ENCODE measurements at regions not wholly inside any gene's neighbourhood (a gene's known extent, or its start where the extent isn't known, plus 50 kb on each side); places are given as distances from the start of the nearest gene placed in this dataset.

DNA sequence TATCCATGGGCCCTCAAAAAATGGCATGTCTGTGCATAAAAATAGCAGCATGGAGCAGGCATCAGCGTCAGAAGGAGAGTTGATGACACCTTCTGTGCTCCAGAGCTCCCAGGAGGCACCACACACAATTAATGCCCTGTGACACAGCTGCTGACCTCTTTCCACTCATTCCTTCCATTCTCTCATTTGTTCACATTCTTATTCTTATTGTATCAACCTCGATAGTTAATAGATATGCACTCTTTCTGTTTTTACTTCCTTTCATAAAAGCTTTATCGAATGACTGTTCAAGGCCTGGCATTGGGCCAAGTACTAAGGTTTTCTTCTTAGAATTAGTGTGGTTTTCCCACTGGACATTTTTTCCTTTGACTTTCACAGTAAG, 266.0 kb upstream of the MTNR1B start:
- intact Hi-C loops (cut with DNase I): no loop called here
- no peak for DNase-seq (ENCODE audit: low spot score)

DNA sequence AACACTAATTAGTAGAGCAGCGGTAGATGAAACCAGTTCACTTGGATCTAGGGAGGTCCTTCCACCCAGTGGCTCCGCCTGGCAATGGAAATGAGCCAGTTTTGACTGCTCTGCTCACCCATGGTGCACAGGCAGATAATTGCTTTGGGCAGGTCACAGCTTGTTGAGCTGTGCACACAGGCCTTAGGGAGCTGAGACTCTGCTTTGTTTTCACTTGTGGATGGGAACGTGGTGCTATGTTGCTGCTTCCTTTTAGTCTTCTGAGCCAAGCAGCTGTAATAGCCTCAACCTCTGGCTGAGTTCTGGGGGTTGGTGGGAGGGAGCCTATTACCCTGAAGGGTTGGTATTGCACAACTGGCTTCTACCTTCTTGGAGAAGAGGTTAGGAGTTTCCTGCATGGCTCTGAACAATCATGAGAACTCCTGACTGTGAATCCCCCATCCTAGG, 262.3 kb upstream of the MTNR1B start:
- intact Hi-C loops (cut with DNase I): no loop called here
- DNase-seq (ENCODE audit: low spot score): no peak

DNA sequence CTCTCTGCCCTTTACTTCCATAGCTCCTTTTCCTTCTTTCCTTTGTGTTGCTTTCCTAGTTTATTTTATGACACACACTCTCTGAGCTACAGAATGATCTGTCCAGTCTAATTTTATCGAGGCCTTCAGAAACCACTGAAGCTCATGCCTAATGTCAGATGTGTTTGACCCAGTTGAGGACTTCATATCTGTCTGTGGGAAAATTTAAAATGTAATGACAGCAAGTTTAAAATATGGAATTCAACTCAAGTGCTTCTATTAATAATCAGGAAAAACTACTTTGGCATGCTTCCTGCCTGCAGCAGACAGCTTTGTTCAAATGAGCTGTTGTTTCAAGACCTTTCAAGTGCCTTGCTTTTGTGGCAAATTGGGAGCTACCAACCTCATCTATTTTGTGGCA, 261.8 kb upstream of the MTNR1B start:
- intact Hi-C loops (cut with DNase I): no loop called here
- no peak for DNase-seq (ENCODE audit: low spot score)

DNA sequence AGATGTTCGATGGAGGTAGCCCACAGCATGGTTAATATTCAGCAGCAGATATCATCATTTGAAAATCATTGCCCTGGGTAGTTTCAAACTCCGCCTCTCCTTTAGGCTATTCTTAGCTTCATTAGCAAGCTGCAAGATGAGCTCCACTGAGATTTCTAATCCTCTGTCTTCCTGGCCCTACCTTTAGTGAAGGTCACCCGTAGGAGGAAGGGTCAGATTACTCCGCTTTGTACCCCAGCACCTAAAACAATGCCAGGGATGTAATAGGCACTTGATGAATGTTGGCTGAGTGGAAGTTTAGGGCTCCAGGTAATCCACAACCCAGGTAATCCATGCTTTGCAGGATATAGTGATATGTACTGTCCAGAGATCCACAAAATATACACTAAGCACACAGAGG, 260.1 kb upstream of the MTNR1B start:
- intact Hi-C loops (cut with DNase I): no loop called here
- DNase-seq (ENCODE audit: low spot score): no peak

DNA sequence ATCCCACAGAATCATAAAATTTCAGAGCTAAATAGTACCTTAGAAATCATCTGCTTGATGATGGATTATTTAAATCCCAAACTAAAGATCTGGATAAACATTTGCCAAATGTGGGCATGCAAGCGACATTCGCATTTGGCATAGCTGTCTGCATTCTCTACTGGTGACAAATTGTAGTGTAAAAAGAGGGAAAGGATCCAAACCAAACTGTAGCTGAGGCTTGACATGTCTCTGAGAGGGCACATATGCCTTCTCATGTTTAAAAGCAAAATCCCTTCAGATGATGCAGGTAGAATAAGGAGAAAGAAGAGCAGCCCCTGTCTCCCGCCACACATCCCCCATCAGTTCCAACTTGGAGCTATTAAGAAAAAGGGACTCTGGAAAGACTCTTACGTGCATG, 257.5 kb upstream of the MTNR1B start:
- intact Hi-C loops (cut with DNase I): no loop called here
- no peak for DNase-seq (ENCODE audit: low spot score)

DNA sequence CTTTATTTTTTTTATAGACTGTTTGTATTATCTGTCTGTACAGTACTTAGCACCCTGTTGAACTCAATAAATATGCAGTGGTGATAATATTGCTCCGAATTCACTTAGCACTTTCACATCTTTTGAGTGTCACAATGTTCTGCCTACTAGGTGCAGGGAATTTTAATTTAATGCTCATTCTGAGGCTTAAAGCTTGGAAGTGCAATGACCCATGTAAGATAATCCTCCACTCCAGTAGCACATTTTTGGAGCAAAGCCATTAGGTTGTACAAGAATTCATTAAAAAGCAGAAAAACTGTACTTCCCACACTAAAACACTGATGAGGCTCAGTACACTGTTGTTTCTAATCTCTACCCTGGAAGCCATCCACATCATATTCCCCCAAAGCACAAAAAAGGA, 255.3 kb upstream of the MTNR1B start:
- intact Hi-C loops (cut with DNase I): no loop called here
- no peak for DNase-seq (ENCODE audit: low spot score)

- intact Hi-C loops (cut with DNase I): no loop called here
These were observed 252.2 kb upstream of the MTNR1B start for GRCh38 chr11:92717240-92717639.

GRCh38 chr11:92720385-92720784, 249.1 kb upstream of the MTNR1B start:
- intact Hi-C loops (cut with DNase I): no loop called here

More at GRCh38 chr11:92717240-92717639, 252.2 kb upstream of the MTNR1B start:
- DNase-seq (ENCODE audit: low spot score): no peak

GRCh38 chr11:92725352-92725751, 244.1 kb upstream of the MTNR1B start:
- DNase-seq (ENCODE audit: low spot score): no peak
- intact Hi-C loops (cut with DNase I): no loop called here

More at GRCh38 chr11:92720385-92720784, 249.1 kb upstream of the MTNR1B start:
- DNase-seq (ENCODE audit: low spot score): no peak

DNA sequence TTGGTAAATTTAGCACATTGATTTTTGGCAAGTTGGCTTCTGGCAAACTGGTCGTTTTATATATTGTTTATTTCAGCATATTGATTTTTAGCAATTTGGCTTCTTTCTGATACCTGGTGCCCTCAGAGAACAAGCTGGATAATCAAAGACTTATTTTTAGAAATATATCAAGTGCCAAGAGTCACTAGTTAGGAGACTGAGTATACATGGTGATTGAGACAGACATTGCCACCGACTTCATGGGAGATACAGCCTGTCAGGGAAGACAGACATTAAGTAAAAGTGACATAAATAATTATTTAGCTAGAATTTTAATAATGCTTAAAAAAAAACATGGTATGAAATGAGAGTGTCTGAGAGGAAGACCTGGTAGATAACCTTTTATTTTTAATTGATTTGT, 242.3 kb upstream of the MTNR1B start:
- intact Hi-C loops (cut with DNase I): no loop called here
- no peak for DNase-seq (ENCODE audit: low spot score)

DNA sequence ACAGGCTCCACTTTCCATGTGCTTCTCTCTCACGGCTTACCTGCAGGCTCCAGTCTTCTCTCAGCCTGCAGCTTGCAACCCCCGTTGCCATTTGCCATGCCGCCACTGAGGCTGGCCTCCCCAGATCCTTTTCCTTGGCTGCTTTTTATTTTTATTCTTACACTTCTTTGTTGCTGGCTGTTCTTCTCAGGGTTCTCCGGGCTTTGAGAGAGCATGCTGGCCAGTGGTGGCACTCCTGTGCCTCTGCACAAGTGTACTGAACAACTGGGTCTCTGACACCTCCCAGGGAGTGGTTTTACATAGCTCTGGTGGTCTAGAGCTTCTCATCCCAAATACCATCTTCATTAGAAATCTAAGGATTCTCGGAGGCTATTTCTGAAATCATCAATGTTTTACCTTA, 241.7 kb upstream of the MTNR1B start:
- intact Hi-C loops (cut with DNase I): no loop called here
- no peak for DNase-seq (ENCODE audit: low spot score)

DNA sequence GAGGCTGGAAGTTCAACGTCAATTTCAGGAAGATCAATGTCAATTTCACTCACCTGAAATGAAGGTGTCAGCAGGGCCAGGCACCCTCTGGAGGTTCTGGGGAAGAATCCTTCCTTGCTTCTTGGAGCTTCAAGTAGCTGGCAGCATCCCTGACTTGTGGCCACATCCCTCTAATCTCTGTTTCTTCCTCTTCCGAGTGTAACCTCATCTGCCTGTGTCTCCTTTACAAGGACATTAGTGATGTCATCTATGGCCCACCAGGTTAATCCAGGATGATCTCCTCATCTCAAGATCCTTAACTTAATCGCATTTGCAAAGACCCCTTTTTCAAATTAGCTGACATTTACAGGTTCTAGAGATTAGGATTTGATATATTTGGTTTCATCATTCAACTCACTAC, 240.8 kb upstream of the MTNR1B start:
- no peak for DNase-seq (ENCODE audit: low spot score)
- intact Hi-C loops (cut with DNase I): no loop called here

GRCh38 chr11:92735039-92735438, 234.4 kb upstream of the MTNR1B start:
- DNase-seq (ENCODE audit: low spot score): no peak
- intact Hi-C loops (cut with DNase I): loop anchor here in 1 of 2 donors (5.0 kb wide), 1 partner anchor 1812 kb away; no protein-coding TSS in a partner anchor

DNA sequence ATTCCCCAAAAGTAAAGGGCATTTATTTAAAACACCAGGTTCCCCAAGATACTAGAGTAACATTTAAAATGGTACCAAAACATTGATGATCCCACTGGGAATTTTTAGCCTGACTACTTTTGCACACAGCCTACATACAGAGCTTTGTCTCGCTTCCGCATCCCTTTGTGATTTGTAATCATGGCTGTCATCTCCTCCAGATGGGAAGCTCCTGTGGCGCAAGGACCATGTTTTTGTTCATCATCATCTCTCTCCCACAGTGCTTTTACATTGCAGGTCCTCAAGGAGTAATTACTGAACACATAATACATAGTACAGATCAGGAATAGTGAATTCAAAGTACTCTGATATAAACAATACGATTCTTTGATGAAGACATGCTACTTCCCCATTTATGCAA, 231.2 kb upstream of the MTNR1B start:
- DNase-seq (ENCODE audit: low spot score): no peak
- intact Hi-C loops (cut with DNase I): loop anchor here in 1 of 2 donors (5.0 kb wide), 1 partner anchor 1809 kb away; no protein-coding TSS in a partner anchor

DNA sequence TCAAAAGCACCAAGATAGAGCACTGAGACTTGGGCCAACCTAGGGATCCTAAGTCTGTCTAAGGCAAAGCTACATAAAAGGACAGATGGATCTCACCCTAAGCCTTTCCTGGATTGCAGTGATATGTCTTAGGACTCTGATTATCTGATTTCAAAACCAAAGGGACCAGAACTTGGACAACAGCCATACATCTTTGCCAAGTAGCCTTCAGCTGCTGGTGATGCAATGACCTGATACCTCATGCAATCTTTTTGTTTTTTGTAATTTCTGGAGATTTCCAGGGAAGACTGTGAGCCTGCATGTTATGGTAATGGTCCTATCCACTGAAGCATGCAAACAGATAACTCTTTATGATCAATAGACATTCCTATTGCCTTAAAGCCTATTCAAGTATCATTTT, 230.4 kb upstream of the MTNR1B start:
- intact Hi-C loops (cut with DNase I): loop anchor here in 1 of 2 donors (5.0 kb wide), 1 partner anchor 1808 kb away; no protein-coding TSS in a partner anchor

DNA sequence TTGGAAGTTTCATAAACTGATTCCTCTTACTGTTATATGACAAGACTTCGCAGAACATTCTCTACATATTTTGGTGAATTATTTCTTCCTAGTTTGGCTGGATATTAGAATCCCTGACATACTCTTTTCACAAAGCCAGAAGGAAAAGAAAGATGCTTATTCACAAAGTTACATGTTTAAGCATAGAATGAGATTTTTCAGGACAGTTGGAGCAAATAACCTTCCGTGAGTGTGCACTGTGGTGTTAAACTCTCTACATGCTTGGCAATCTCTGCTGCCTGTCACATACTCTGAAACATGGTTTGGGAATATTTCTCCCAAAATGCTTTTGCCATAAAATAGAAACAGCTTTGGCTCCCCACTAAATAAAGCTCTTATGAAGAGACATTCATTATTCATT, 230.0 kb upstream of the MTNR1B start:
- DNase-seq (ENCODE audit: low spot score): no peak
- intact Hi-C loops (cut with DNase I): loop anchor here in 1 of 2 donors (5.0 kb wide), 1 partner anchor 1808 kb away; no protein-coding TSS in a partner anchor

More for the DNA sequence above, 230.4 kb upstream of the MTNR1B start:
- no peak for DNase-seq (ENCODE audit: low spot score)

DNA sequence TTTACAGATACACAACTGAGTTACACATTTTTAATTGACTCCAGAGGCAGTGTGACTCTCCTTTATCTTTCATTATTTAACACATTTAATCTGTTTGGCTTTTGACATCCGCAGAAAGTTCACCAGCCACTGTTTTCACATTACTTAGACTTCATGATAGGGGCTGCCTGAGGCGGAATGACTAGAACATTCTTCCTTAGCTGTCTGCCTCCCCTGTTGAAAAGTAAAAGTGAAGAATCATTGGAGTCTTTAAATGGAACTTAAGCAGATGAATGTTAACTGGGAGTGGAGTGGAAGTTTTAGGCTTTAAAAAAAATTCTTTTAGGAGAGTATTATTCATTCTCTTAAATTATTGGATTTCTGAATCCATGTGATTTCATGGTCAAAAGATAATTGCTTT, 229.2 kb upstream of the MTNR1B start:
- intact Hi-C loops (cut with DNase I): no loop called here
- DNase-seq (ENCODE audit: low spot score): no peak

GRCh38 chr11:92744929-92745585, 224.4 kb upstream of the MTNR1B start:
- intact Hi-C loops (cut with DNase I): no loop called here
- DNase-seq (ENCODE audit: low spot score): no peak

GRCh38 chr11:92750794-92751193, 218.7 kb upstream of the MTNR1B start:
- intact Hi-C loops (cut with DNase I): no loop called here
- DNase-seq (ENCODE audit: low spot score): no peak

GRCh38 chr11:92751594-92751993, 217.9 kb upstream of the MTNR1B start:
- DNase-seq (ENCODE audit: low spot score): no peak
- intact Hi-C loops (cut with DNase I): no loop called here

- DNase-seq (ENCODE audit: low spot score): no peak
These were observed 217.3 kb upstream of the MTNR1B start for GRCh38 chr11:92752122-92752521.

More at GRCh38 chr11:92752122-92752521, 217.3 kb upstream of the MTNR1B start:
- intact Hi-C loops (cut with DNase I): no loop called here
